ENCODE measurements at regions not wholly inside any gene's neighbourhood (a gene's known extent, or its start where the extent isn't known, plus 50 kb on each side); places are given as distances from the start of the nearest gene placed in this dataset.
"Not testable (repeated sequence)": the region's sequence is repeated elsewhere in the genome, so short reads cannot be mapped to it uniquely, and the experiment has no call there.

DNA sequence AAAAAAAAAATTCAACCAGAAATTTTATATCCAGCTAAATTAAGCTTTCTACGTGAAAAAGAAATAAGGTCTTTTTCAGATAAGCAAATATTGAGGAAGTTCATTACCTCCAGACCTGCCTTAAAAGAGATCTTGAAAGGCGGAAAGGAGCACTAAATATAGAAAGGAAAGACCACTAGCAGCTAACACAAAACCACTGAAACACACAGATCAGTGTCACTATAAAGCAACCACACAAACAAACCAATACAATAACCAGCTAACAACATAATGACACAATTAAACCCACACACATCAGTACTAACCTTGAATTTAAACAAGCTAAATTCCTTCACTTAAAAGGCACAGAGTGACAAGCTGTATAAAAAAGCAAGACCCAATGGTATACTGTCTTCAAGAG is 958.3 kb downstream of the TSN start:
- Histone ChIP-seq H4K8ac (ENCODE audit: low read depth, low read length) (no peak overlapping the region), H3K23ac (ENCODE audit: low read depth, low read length, poor library complexity) (no peak overlapping the region), H3K14ac (ENCODE audit: low read length) (no peak overlapping the region), H4K91ac (ENCODE audit: low read depth, low read length, poor library complexity) (no peak overlapping the region), H2BK15ac (ENCODE audit: low read length) (no peak overlapping the region), H3K4ac (ENCODE audit: low read length) (no peak overlapping the region), H3K27me3 (ENCODE audit: control insufficient read depth in 3 of 3, insufficient read depth in 3 of 3, low read depth in 1 of 3, low read length in 3 of 3) (no peaks in the 10 kb centered on the region), H3K9me3 (replicated peaks in 1 of 2; ENCODE audit: control insufficient read depth in 2 of 2, insufficient read depth in 1 of 2, low read depth in 1 of 2, low read length in 2 of 2) (peaks cover 0 to 2% of the 10 kb centered on the region in 2 donors), H3K4me2 (ENCODE audit: insufficient read depth, low read length, poor library complexity, severe bottlenecking) (no peak overlapping the region), H3K18ac (ENCODE audit: low read length) (no peak overlapping the region), H3K4me3 (ENCODE audit: low read length in 2 of 2) (no peak overlapping the region), H3K9ac (ENCODE audit: low read depth, low read length, poor library complexity) (no peak overlapping the region), H3K36me3 (replicated peaks in 1 of 2; ENCODE audit: control insufficient read depth in 2 of 2, insufficient read depth in 2 of 2, low read length in 2 of 2) (no peaks in the 10 kb centered on the region), H2BK12ac (ENCODE audit: low read length) (no peak overlapping the region), H3K79me1 (ENCODE audit: low read depth, low read length) (no peaks in the 10 kb centered on the region), H3K27ac (replicated peaks; ENCODE audit: low read length) (no peak overlapping the region), H2AK5ac (ENCODE audit: low read depth, low read length) (no peak overlapping the region), H2BK5ac (ENCODE audit: low read length) (no peak overlapping the region), H2BK120ac (ENCODE audit: low read depth, low read length) (no peak overlapping the region), H2AFZ (ENCODE audit: low read length) (no peak overlapping the region), H3K4me1 (ENCODE audit: control insufficient read depth in 2 of 2, insufficient read depth in 1 of 2, low read depth in 1 of 2, low read length in 2 of 2) (no peaks in the 10 kb centered on the region)
- no peak for DNase-seq (ENCODE audit: low spot score)
- no CpG with 5 or more reads among the region's 2 CpGs for WGBS, 2 donors (ENCODE audit: extremely low coverage in 2 of 2, insufficient read length in 2 of 2, insufficient replicate concordance in 1 of 2)

DNA sequence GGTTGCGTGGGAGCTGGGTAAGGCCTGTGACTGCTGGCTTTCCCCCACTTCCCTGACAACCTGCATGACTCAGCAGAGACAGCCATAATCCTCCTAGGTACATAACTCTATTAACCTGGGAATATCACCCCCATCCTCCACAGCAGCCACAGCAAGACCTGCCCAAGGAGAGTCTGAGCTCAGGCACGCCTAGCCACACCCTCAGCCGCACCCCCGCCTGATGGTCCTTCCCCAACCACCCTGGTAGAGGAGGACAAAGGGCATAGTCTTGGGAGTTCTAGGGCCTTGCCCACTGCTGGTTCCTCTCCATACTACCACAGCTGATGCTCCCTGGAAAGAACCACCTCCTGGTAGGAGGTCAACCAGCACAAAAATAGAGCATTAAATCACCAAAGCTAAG is 965.4 kb downstream of the TSN start:
- H2AFZ ChIP-seq (ENCODE audit: low read length); H4K8ac ChIP-seq (ENCODE audit: low read depth, low read length); H3K4me2 ChIP-seq (ENCODE audit: insufficient read depth, low read length, poor library complexity, severe bottlenecking); H3K23ac ChIP-seq (ENCODE audit: low read depth, low read length, poor library complexity); H3K4ac ChIP-seq (ENCODE audit: low read length); H2AK5ac ChIP-seq (ENCODE audit: low read depth, low read length); H3K4me1 ChIP-seq (ENCODE audit: control insufficient read depth in 2 of 2, insufficient read depth in 1 of 2, low read depth in 1 of 2, low read length in 2 of 2); H3K27ac ChIP-seq (replicated peaks; ENCODE audit: low read length); H3K4me3 ChIP-seq (ENCODE audit: low read length in 2 of 2); H3K36me3 ChIP-seq (replicated peaks in 1 of 2; ENCODE audit: control insufficient read depth in 2 of 2, insufficient read depth in 2 of 2, low read length in 2 of 2); DNase-seq (ENCODE audit: low spot score); H3K9ac ChIP-seq (ENCODE audit: low read depth, low read length, poor library complexity); H2BK5ac ChIP-seq (ENCODE audit: low read length); H3K18ac ChIP-seq (ENCODE audit: low read length); H4K91ac ChIP-seq (ENCODE audit: low read depth, low read length, poor library complexity); H2BK15ac ChIP-seq (ENCODE audit: low read length); H3K79me1 ChIP-seq (ENCODE audit: low read depth, low read length); H3K9me3 ChIP-seq (replicated peaks in 1 of 2; ENCODE audit: control insufficient read depth in 2 of 2, insufficient read depth in 1 of 2, low read depth in 1 of 2, low read length in 2 of 2); H3K14ac ChIP-seq (ENCODE audit: low read length); H2BK120ac ChIP-seq (ENCODE audit: low read depth, low read length); H2BK12ac ChIP-seq (ENCODE audit: low read length); H3K27me3 ChIP-seq (ENCODE audit: control insufficient read depth in 3 of 3, insufficient read depth in 3 of 3, low read depth in 1 of 3, low read length in 3 of 3): not testable (repeated sequence)
- no CpG with 5 or more reads among the region's 4 CpGs for WGBS, 2 donors (ENCODE audit: extremely low coverage in 2 of 2, insufficient read length in 2 of 2, insufficient replicate concordance in 1 of 2)

DNA sequence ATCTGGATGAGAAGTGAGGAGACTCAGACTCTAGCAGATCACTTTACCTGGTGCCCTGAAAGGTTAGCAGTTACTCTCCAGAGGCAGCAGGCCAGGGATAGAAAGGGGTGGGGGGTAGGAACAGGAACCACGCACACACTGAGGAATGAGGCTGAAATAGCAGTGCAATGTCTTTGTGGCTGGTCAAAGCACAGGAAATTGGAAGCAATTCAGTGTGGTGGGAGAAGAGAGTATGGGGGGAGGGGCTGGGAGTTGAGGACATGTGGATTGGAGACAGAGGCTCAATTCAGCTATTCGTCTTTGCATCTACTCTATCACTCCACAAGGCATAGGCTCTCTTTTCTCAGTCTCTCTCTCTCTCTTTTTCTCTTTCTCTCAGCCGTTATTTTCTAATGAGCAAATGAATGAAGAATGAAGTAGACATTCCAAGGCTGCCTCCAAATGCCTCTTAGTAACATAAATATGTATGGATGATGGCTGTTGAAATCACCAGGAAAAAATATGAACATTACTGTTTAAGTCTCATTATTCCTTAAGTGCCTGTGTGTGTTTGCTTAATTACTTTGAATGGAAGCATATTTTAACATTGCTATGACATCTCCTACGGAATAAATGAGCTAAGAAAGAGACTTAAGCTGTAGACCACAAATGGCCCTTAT is 979.4 kb downstream of the TSN start:
- no peak overlapping the region for H4K8ac ChIP-seq (ENCODE audit: low read depth, low read length)
- no peak overlapping the region for H4K91ac ChIP-seq (ENCODE audit: low read depth, low read length, poor library complexity)
- no peak overlapping the region for H3K4me3 ChIP-seq (ENCODE audit: low read length in 2 of 2)
- H2BK12ac ChIP-seq (ENCODE audit: low read length), result no peak overlapping the region
- no peak overlapping the region for H3K23ac ChIP-seq (ENCODE audit: low read depth, low read length, poor library complexity)
- no peak overlapping the region for H3K9ac ChIP-seq (ENCODE audit: low read depth, low read length, poor library complexity)
- H3K9me3 ChIP-seq (replicated peaks in 1 of 2; ENCODE audit: control insufficient read depth in 2 of 2, insufficient read depth in 1 of 2, low read depth in 1 of 2, low read length in 2 of 2), result peaks cover 0 to 2% of the 10 kb centered on the region in 2 donors
- H3K79me1 ChIP-seq (ENCODE audit: low read depth, low read length), result no peaks in the 10 kb centered on the region
- no peak for DNase-seq (ENCODE audit: low spot score)
- no peak overlapping the region for H2BK120ac ChIP-seq (ENCODE audit: low read depth, low read length)
- no peak overlapping the region for H3K14ac ChIP-seq (ENCODE audit: low read length)
- H2BK5ac ChIP-seq (ENCODE audit: low read length), result no peak overlapping the region
- H3K36me3 ChIP-seq (replicated peaks in 1 of 2; ENCODE audit: control insufficient read depth in 2 of 2, insufficient read depth in 2 of 2, low read length in 2 of 2), result no peaks in the 10 kb centered on the region
- H3K4me2 ChIP-seq (ENCODE audit: insufficient read depth, low read length, poor library complexity, severe bottlenecking), result no peak overlapping the region
- H3K27ac ChIP-seq (replicated peaks; ENCODE audit: low read length), result no peak overlapping the region
- peak overlapping the region; percentile 71 for H2AFZ ChIP-seq (ENCODE audit: low read length)
- no peaks in the 10 kb centered on the region for H3K27me3 ChIP-seq (ENCODE audit: control insufficient read depth in 3 of 3, insufficient read depth in 3 of 3, low read depth in 1 of 3, low read length in 3 of 3)
- no peak overlapping the region for H2BK15ac ChIP-seq (ENCODE audit: low read length)
- no CpG with 5 or more reads among the region's 4 CpGs for WGBS, 2 donors (ENCODE audit: extremely low coverage in 2 of 2, insufficient read length in 2 of 2, insufficient replicate concordance in 1 of 2)
- H2AK5ac ChIP-seq (ENCODE audit: low read depth, low read length), result no peak overlapping the region
- H3K4ac ChIP-seq (ENCODE audit: low read length), result no peak overlapping the region
- peaks cover 7 to 11% of the 10 kb centered on the region in 2 donors for H3K4me1 ChIP-seq (ENCODE audit: control insufficient read depth in 2 of 2, insufficient read depth in 1 of 2, low read depth in 1 of 2, low read length in 2 of 2)
- H3K18ac ChIP-seq (ENCODE audit: low read length), result no peak overlapping the region

DNA sequence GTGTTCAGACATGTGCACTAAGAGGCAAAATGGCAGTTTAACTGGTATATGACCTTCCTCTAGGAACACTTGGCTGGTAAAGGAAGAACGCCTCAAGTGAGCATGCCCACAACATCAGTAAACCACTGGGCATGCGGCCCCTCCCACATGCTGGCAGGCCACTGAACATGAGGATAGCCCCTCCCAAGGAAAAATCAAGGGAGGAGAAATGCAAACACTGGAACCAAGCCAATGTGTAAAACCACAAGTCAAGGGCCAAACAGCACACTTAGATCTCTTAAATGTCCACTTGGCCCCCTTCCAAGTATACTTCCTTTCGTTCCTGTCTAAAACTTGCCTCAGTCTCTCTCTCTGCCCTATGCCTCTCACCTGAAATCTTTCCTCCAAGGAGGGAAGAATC is 980.8 kb downstream of the TSN start:
- H2AK5ac ChIP-seq (ENCODE audit: low read depth, low read length), result no peak overlapping the region
- H3K23ac ChIP-seq (ENCODE audit: low read depth, low read length, poor library complexity), result no peak overlapping the region
- H3K9ac ChIP-seq (ENCODE audit: low read depth, low read length, poor library complexity), result no peak overlapping the region
- no peak overlapping the region for H2BK12ac ChIP-seq (ENCODE audit: low read length)
- H3K4me1 ChIP-seq (ENCODE audit: control insufficient read depth in 2 of 2, insufficient read depth in 1 of 2, low read depth in 1 of 2, low read length in 2 of 2), result peaks cover 7 to 11% of the 10 kb centered on the region in 2 donors
- H3K14ac ChIP-seq (ENCODE audit: low read length), result no peak overlapping the region
- H3K27ac ChIP-seq (replicated peaks; ENCODE audit: low read length), result no peak overlapping the region
- no peaks in the 10 kb centered on the region for H3K36me3 ChIP-seq (replicated peaks in 1 of 2; ENCODE audit: control insufficient read depth in 2 of 2, insufficient read depth in 2 of 2, low read length in 2 of 2)
- H4K91ac ChIP-seq (ENCODE audit: low read depth, low read length, poor library complexity), result no peak overlapping the region
- H3K27me3 ChIP-seq (ENCODE audit: control insufficient read depth in 3 of 3, insufficient read depth in 3 of 3, low read depth in 1 of 3, low read length in 3 of 3), result no peaks in the 10 kb centered on the region
- H2BK15ac ChIP-seq (ENCODE audit: low read length), result no peak overlapping the region
- H2BK120ac ChIP-seq (ENCODE audit: low read depth, low read length), result no peak overlapping the region
- no CpG with 5 or more reads among the region's 3 CpGs for WGBS, 2 donors (ENCODE audit: extremely low coverage in 2 of 2, insufficient read length in 2 of 2, insufficient replicate concordance in 1 of 2)
- H3K4me2 ChIP-seq (ENCODE audit: insufficient read depth, low read length, poor library complexity, severe bottlenecking), result no peak overlapping the region
- no peak overlapping the region for H3K18ac ChIP-seq (ENCODE audit: low read length)
- no peak overlapping the region for H2BK5ac ChIP-seq (ENCODE audit: low read length)
- H3K4me3 ChIP-seq (ENCODE audit: low read length in 2 of 2), result no peak overlapping the region
- DNase-seq (ENCODE audit: low spot score), result no peak
- H2AFZ ChIP-seq (ENCODE audit: low read length), result no peak overlapping the region
- no peak overlapping the region for H3K4ac ChIP-seq (ENCODE audit: low read length)
- H4K8ac ChIP-seq (ENCODE audit: low read depth, low read length), result no peak overlapping the region
- no peaks in the 10 kb centered on the region for H3K79me1 ChIP-seq (ENCODE audit: low read depth, low read length)
- H3K9me3 ChIP-seq (replicated peaks in 1 of 2; ENCODE audit: control insufficient read depth in 2 of 2, insufficient read depth in 1 of 2, low read depth in 1 of 2, low read length in 2 of 2), result peaks cover 0 to 2% of the 10 kb centered on the region in 2 donors

All from neuronal stem cell (in vitro differentiated cells).